Peyer's patch (tissue), 4 donors: ENCODE measurements at regions not wholly inside any gene's neighbourhood (a gene's known extent, or its start where the extent isn't known, plus 50 kb on each side); places are given as distances from the start of the nearest gene placed in this dataset.

ENCODE experiments used
- POLR2A ChIP-seq, 2 donors: fragments of 450-650 bp; IDR thresholded peaks; one replicate each; pipeline ENCODE4 v1.5.1; 2017; ENCODE audit warnings: antibody characterized with exemption in 2 of 2, mild to moderate bottlenecking in 2 of 2, moderate library complexity in 2 of 2
- TF ChIP-seq, protein P1 (sequence below), 6 experiments: fragments of 450-650 bp in 4 of 6; fragments of 200-600 bp in 2 of 6; sonication (generic) in 1 of 6; IDR thresholded peaks; one replicate each; pipeline ENCODE4 v1.5.1; 2017 to 2019; ENCODE audit warnings: antibody characterized with exemption in 6 of 6, mild to moderate bottlenecking in 3 of 6, moderate library complexity in 1 of 6

DNA sequence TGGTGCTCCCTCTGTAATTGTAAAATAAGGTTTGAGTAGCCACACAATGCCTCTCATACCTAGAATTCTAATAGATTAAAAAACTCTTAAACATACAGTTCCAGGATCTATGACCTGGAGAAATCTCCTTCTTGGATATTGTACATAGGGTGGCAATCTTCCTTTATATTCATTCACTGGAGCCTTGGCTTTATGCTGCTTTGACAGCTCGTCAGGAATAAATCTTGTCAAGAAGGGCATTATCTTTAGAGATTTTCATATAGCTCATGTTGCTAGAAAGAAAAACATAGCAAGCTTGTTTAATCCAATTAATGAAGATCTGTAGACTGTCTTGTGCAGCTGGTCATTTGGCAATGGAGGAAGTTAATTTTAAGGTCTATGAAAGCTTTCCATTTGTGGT lies 131.1 kb downstream of the PYDC2 start:
- TF ChIP-seq, protein P1, sequence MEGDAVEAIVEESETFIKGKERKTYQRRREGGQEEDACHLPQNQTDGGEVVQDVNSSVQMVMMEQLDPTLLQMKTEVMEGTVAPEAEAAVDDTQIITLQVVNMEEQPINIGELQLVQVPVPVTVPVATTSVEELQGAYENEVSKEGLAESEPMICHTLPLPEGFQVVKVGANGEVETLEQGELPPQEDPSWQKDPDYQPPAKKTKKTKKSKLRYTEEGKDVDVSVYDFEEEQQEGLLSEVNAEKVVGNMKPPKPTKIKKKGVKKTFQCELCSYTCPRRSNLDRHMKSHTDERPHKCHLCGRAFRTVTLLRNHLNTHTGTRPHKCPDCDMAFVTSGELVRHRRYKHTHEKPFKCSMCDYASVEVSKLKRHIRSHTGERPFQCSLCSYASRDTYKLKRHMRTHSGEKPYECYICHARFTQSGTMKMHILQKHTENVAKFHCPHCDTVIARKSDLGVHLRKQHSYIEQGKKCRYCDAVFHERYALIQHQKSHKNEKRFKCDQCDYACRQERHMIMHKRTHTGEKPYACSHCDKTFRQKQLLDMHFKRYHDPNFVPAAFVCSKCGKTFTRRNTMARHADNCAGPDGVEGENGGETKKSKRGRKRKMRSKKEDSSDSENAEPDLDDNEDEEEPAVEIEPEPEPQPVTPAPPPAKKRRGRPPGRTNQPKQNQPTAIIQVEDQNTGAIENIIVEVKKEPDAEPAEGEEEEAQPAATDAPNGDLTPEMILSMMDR (IDR thresholded peaks at IDR 0.05) = no peak
- no peak for TF ChIP-seq POLR2A (IDR thresholded peaks at IDR 0.05)
